MM.1S (cell line): ENCODE measurements at regions not wholly inside any gene's neighbourhood (a gene's known extent, or its start where the extent isn't known, plus 50 kb on each side); places are given as distances from the start of the nearest gene placed in this dataset.

Experiments used
- DNase-seq: peaks from one replicate; pipeline ENCODE4 v3.0.0-alpha.2; 2015
- H2AFZ ChIP-seq: fragments of 300-600 bp; sonication (generic); 2 replicates; pipeline ENCODE4 v1.6.0; 2016; ENCODE audit warnings: antibody characterized with exemption, low read length
- H3F3A ChIP-seq: fragments of 300-600 bp; sonication (generic); 2 replicates; pipeline ENCODE4 v1.6.1; 2016; ENCODE audit warnings: mild to moderate bottlenecking, antibody characterized with exemption, low read length, moderate library complexity, mixed read lengths; ENCODE audit not compliant: insufficient read depth
- H3K27ac ChIP-seq: fragments of 300-600 bp; sonication (generic); 2 replicates; pipeline ENCODE4 v1.5.1; 2016; ENCODE audit warnings: mild to moderate bottlenecking, low read length
- H3K27me3 ChIP-seq: fragments of 300-600 bp; sonication (generic); replicated peaks from 2 replicates; pipeline ENCODE4 v1.6.0; 2016; ENCODE audit warnings: low read length; ENCODE audit not compliant: insufficient read depth
- H3K36me3 ChIP-seq: fragments of 300-600 bp; sonication (generic); replicated peaks from 2 replicates; pipeline ENCODE4 v1.6.1; 2016; ENCODE audit warnings: mild to moderate bottlenecking, low read length, mixed read lengths; ENCODE audit not compliant: insufficient read depth
- H3K4me1 ChIP-seq: fragments of 300-600 bp; sonication (generic); 2 replicates; pipeline ENCODE4 v1.6.1; 2016; ENCODE audit warnings: low read length, mixed read lengths
- H3K4me2 ChIP-seq: fragments of 300-600 bp; sonication (generic); 2 replicates; pipeline ENCODE4 v1.6.0; 2016; ENCODE audit warnings: low read depth, low read length
- H3K4me3 ChIP-seq: fragments of 300-600 bp; sonication (generic); 2 replicates; pipeline ENCODE4 v1.5.1; 2016; ENCODE audit warnings: low read length, mixed read lengths
- H3K79me2 ChIP-seq: fragments of 300-600 bp; sonication (generic); 2 replicates; pipeline ENCODE4 v1.6.1; 2016; ENCODE audit warnings: mixed run types, low read length, mixed read lengths
- H3K9ac ChIP-seq: fragments of 300-600 bp; sonication (generic); 2 replicates; pipeline ENCODE4 v1.6.1; 2016; ENCODE audit warnings: low read length, mixed read lengths
- H3K9me2 ChIP-seq: fragments of 300-600 bp; sonication (generic); replicated peaks from 2 replicates; pipeline ENCODE4 v1.6.1; 2016; ENCODE audit warnings: mild to moderate bottlenecking, low read length, mixed read lengths; ENCODE audit not compliant: insufficient read depth
- H3K9me3 ChIP-seq: fragments of 300-600 bp; sonication (generic); replicated peaks from 2 replicates; pipeline ENCODE4 v1.6.1; 2016; ENCODE audit warnings: mild to moderate bottlenecking, low read length, mixed read lengths; ENCODE audit not compliant: insufficient read depth
- H4K20me1 ChIP-seq: fragments of 300-600 bp; sonication (generic); 2 replicates; pipeline ENCODE4 v1.6.1; 2016; ENCODE audit warnings: mild to moderate bottlenecking, low read length, moderate library complexity, mixed read lengths; ENCODE audit not compliant: insufficient read depth
- EZH2 ChIP-seq: fragments of 300-600 bp; sonication (generic); optimal IDR thresholded peaks from 2 replicates; pipeline ENCODE3; 2017; ENCODE audit warnings: low read depth, mild to moderate bottlenecking, antibody characterized with exemption, low read length, mixed read lengths
- EZH2phosphoT487 ChIP-seq: fragments of 300-600 bp; sonication (generic); IDR thresholded peaks from 2 replicates; pipeline ENCODE4 v1.6.1; 2018; ENCODE audit warnings: antibody characterized with exemption, low read length
- TF ChIP-seq, protein P1 (sequence below): fragments of 300-600 bp; sonication (generic); IDR thresholded peaks from 2 replicates; pipeline ENCODE4 v1.5.1; 2016; ENCODE audit warnings: antibody characterized with exemption, low read length, mixed read lengths

DNA sequence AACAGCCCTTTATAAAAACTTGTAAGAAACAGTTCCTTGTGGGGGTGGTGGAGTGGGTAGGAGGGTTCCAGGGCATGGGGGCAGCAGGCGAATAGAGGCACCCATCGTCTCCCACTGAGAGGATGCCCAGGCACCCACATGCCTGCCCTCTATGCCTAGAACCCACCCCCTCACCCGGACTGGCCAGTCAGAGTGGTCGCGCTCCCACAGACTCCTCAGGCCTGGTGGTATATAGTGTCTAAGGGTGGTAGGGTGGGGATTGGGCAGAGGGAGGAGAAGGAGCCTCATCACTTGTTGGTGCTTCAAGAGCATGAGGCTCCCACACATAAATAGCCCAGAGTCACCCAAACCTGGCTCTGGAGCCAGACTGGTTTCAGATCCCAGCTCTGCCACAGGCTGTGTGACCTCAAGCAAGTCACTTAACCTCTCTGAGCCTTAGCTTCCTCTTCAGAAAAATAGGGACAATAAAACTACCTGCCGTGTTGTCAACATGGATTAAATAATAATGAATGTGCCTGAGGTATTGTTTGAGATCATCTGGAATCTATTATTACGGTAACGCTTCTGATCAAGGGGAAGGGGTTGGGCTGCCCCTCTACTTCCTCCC lies 262.1 kb downstream of the UACA start:
- Histone ChIP-seq H3F3A (peaks cover 31% of the 10 kb centered on the region), H3K36me3 (no peaks in the 10 kb centered on the region), H3K9me3 (no peaks in the 10 kb centered on the region), H3K4me1 (peaks cover 41% of the 10 kb centered on the region), H2AFZ (no peak overlapping the region), H3K4me2 (no peak overlapping the region), H3K27me3 (no peaks in the 10 kb centered on the region), H3K27ac (no peak overlapping the region), H3K9me2 (no peaks in the 10 kb centered on the region), H3K9ac (no peak overlapping the region), H3K4me3 (no peak overlapping the region), H4K20me1 (no peaks in the 10 kb centered on the region), H3K79me2 (no peaks in the 10 kb centered on the region)
- no peak for DNase-seq
- no peak for TF ChIP-seq EZH2phosphoT487
- TF ChIP-seq EZH2 = no peak
- TF ChIP-seq, protein P1, sequence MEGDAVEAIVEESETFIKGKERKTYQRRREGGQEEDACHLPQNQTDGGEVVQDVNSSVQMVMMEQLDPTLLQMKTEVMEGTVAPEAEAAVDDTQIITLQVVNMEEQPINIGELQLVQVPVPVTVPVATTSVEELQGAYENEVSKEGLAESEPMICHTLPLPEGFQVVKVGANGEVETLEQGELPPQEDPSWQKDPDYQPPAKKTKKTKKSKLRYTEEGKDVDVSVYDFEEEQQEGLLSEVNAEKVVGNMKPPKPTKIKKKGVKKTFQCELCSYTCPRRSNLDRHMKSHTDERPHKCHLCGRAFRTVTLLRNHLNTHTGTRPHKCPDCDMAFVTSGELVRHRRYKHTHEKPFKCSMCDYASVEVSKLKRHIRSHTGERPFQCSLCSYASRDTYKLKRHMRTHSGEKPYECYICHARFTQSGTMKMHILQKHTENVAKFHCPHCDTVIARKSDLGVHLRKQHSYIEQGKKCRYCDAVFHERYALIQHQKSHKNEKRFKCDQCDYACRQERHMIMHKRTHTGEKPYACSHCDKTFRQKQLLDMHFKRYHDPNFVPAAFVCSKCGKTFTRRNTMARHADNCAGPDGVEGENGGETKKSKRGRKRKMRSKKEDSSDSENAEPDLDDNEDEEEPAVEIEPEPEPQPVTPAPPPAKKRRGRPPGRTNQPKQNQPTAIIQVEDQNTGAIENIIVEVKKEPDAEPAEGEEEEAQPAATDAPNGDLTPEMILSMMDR = no peak

DNA sequence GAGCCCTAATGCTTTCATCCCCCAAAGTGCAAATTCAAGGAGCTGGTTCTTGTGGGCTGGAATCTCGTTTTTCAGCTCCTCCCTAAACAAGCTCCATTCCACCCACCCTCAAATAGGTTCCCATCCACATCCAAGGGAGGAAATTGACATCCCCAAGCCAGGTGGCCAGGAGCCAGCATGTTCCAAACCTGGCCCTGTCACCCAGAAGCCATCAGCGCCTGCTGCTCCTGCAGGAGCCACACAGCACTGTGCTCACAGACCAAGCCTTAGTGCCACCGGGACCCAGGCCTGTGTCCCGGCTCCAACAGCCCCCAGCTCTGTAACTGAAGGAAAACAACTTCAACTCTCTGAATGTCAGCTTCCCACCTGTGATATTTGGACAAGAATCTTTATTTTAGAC lies 263.6 kb downstream of the UACA start:
- Histone ChIP-seq H3K36me3 (no peaks in the 10 kb centered on the region), H3K9me2 (no peaks in the 10 kb centered on the region), H3K9ac (no peak overlapping the region), H3F3A (peaks cover 20% of the 10 kb centered on the region), H3K27ac (no peak overlapping the region), H4K20me1 (no peaks in the 10 kb centered on the region), H3K4me1 (peaks cover 30% of the 10 kb centered on the region), H3K9me3 (no peaks in the 10 kb centered on the region), H3K4me2 (no peak overlapping the region), H3K79me2 (no peaks in the 10 kb centered on the region), H2AFZ (no peak overlapping the region), H3K4me3 (no peak overlapping the region), H3K27me3 (no peaks in the 10 kb centered on the region)
- no peak for DNase-seq
- TF ChIP-seq EZH2phosphoT487 (no peak), EZH2 (no peak)
- TF ChIP-seq, protein P1 = no peak

DNA sequence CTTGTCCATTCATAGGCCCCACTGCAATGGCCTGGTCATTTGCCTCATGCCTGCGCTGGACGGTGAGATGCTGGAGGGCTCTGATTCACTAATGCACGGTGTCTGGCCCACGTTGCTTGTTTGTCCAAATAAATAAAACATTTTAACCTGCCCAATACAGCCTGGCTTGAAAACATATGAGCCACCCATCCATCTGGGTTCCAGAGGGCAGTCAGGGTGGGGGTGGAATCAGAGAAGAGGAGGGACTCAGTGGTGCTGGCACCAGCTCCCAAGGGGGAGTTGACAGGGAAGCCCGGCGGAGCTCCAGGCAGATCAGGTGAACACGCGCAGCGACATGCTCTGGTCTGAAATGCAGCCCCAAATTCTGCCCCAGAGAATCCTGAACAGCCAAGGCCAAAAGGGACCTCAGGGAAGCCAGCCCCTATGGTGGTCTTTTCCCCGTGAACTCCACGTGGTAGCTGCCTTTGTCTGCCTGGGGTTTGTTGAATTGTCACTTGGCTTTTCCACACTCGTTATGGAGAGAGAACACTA lies 265.2 kb downstream of the UACA start:
- H3K27ac ChIP-seq = no peak overlapping the region
- no peaks in the 10 kb centered on the region for H3K36me3 ChIP-seq
- H3K27me3 ChIP-seq = no peaks in the 10 kb centered on the region
- peaks cover 26% of the 10 kb centered on the region for H3K4me1 ChIP-seq
- H3F3A ChIP-seq = peaks cover 11% of the 10 kb centered on the region; the same call in 1 of the 2 replicates
- no peak overlapping the region for H2AFZ ChIP-seq
- H3K4me3 ChIP-seq = no peak overlapping the region
- H3K79me2 ChIP-seq = no peaks in the 10 kb centered on the region
- DNase-seq = no peak
- no peaks in the 10 kb centered on the region for H4K20me1 ChIP-seq
- TF ChIP-seq EZH2phosphoT487 (no peak), EZH2 (no peak)
- TF ChIP-seq, protein P1 = no peak
- no peak overlapping the region for H3K9ac ChIP-seq
- no peaks in the 10 kb centered on the region for H3K9me3 ChIP-seq
- H3K9me2 ChIP-seq = no peaks in the 10 kb centered on the region
- no peak overlapping the region for H3K4me2 ChIP-seq
